H1 (cell line): ENCODE measurements at regions not wholly inside any gene's neighbourhood (a gene's known extent, or its start where the extent isn't known, plus 50 kb on each side); places are given as distances from the start of the nearest gene placed in this dataset.

Source experiments
- POLR2A ChIP-seq, 2 experiments: IDR thresholded peaks; 1 replicate in 1 of 2; 2 replicates in 1 of 2; pipeline ENCODE4 v1.6.1; 2011; ENCODE audit warnings: low read depth in 2 of 2, low read length in 2 of 2, mild to moderate bottlenecking in 2 of 2; ENCODE audit errors: control extremely low read depth in 1 of 2
- POLR2AphosphoS5 ChIP-seq: IDR thresholded peaks from 2 replicates; pipeline ENCODE4 v1.6.1; 2011; ENCODE audit warnings: low read depth, low read length
- SIX5 ChIP-seq: IDR thresholded peaks from 2 replicates; pipeline ENCODE4 v1.6.1; 2011; ENCODE audit warnings: mild to moderate bottlenecking, low read depth, low read length
- SP2 ChIP-seq: IDR thresholded peaks from 2 replicates; pipeline ENCODE4 v1.6.1; 2012; ENCODE audit warnings: mild to moderate bottlenecking, low read length, inconsistent platforms
- TBP ChIP-seq: IDR thresholded peaks from 2 replicates; pipeline ENCODE4 v1.6.1; 2011; ENCODE audit warnings: low read depth, low read length, improper control_type of control experiment

GRCh38 chr13:72620874-72621273, 106.6 kb downstream of the MZT1 start:
- TF ChIP-seq POLR2A (IDR thresholded peaks at IDR 0.05; ENCODE audit: control extremely low read depth in 1 of 2, low read depth in 2 of 2, low read length in 2 of 2) (no peak), POLR2AphosphoS5 (no peak), SP2 (no peak), SIX5 (no peak), TBP (no peak)
